Activated naive CD4-positive, alpha-beta T cell treated with anti-CD3 and anti-CD28 coated beads, Interleukin-2, amount 50 U/mL, for 16 hours (primary cell): ENCODE measurements at regions not wholly inside any gene's neighbourhood (a gene's known extent, or its start where the extent isn't known, plus 50 kb on each side); places are given as distances from the start of the nearest gene placed in this dataset.
"Not testable (repeated sequence)": the region's sequence is repeated elsewhere in the genome, so short reads cannot be mapped to it uniquely, and the experiment has no call there.

Source experiments
- DNase-seq: peaks from one replicate; pipeline ENCODE4 v3.0.0-alpha.2; 2020

GRCh38 chr22:27068121-27068520 lies 410.7 kb downstream of the MIAT start:
- DNase-seq = no peak

- no peak for DNase-seq
Observed at GRCh38 chr22:27070594-27070993, 413.2 kb downstream of the MIAT start.

GRCh38 chr22:27073601-27074425 lies 416.4 kb downstream of the MIAT start:
- DNase-seq = no peak

- DNase-seq = no peak
Observed at GRCh38 chr22:27075028-27075678, 417.8 kb downstream of the MIAT start.

- no peak for DNase-seq
Observed at GRCh38 chr22:27075891-27076290, 418.5 kb downstream of the MIAT start.

- DNase-seq = not testable (repeated sequence)
Observed at GRCh38 chr22:27078064-27078463, 420.7 kb downstream of the MIAT start.

- no peak for DNase-seq
Observed at GRCh38 chr22:27080036-27080578, 422.7 kb downstream of the MIAT start.

GRCh38 chr22:27080863-27081262 lies 423.5 kb downstream of the MIAT start:
- DNase-seq = no peak

GRCh38 chr22:27083610-27084009 lies 426.2 kb downstream of the MIAT start:
- DNase-seq = no peak

- no peak for DNase-seq
Observed at GRCh38 chr22:27084130-27084529, 426.7 kb downstream of the MIAT start.

- DNase-seq = no peak
Observed at GRCh38 chr22:27086080-27087044, 429.0 kb downstream of the MIAT start.

- no peak for DNase-seq
Observed at GRCh38 chr22:27087051-27087450, 429.7 kb downstream of the MIAT start.

- DNase-seq = no peak
Observed at GRCh38 chr22:27088026-27088425, 430.6 kb downstream of the MIAT start.

GRCh38 chr22:27089264-27089663 lies 431.9 kb downstream of the MIAT start:
- no peak for DNase-seq

- no peak for DNase-seq
Observed at GRCh38 chr22:27090611-27091011, 433.2 kb downstream of the MIAT start.

- no peak for DNase-seq
Observed at GRCh38 chr22:27093422-27093821, 436.0 kb downstream of the MIAT start.

- DNase-seq = no peak
Observed at GRCh38 chr22:27094633-27095308, 437.4 kb downstream of the MIAT start.

- DNase-seq = no peak
Observed at GRCh38 chr22:27097506-27097905, 440.1 kb downstream of the MIAT start.

- DNase-seq = no peak
Observed at GRCh38 chr22:27097933-27098332, 440.5 kb downstream of the MIAT start.

GRCh38 chr22:27099946-27100722 lies 442.7 kb downstream of the MIAT start:
- no peak for DNase-seq

GRCh38 chr22:27100789-27101188 lies 443.4 kb downstream of the MIAT start:
- no peak for DNase-seq

- DNase-seq = no peak
Observed at GRCh38 chr22:27101288-27101687, 443.9 kb downstream of the MIAT start.
